MM.1S (cell line): ENCODE measurements at regions not wholly inside any gene's neighbourhood (a gene's known extent, or its start where the extent isn't known, plus 50 kb on each side); places are given as distances from the start of the nearest gene placed in this dataset.

Experiments used
- DNase-seq: peaks from one replicate; pipeline ENCODE4 v3.0.0-alpha.2; 2015
- H2AFZ ChIP-seq: fragments of 300-600 bp; sonication (generic); 2 replicates; pipeline ENCODE4 v1.6.0; 2016; ENCODE audit warnings: antibody characterized with exemption, low read length
- H3F3A ChIP-seq: fragments of 300-600 bp; sonication (generic); 2 replicates; pipeline ENCODE4 v1.6.1; 2016; ENCODE audit warnings: mild to moderate bottlenecking, antibody characterized with exemption, low read length, moderate library complexity, mixed read lengths; ENCODE audit not compliant: insufficient read depth
- H3K27ac ChIP-seq: fragments of 300-600 bp; sonication (generic); 2 replicates; pipeline ENCODE4 v1.5.1; 2016; ENCODE audit warnings: mild to moderate bottlenecking, low read length
- H3K27me3 ChIP-seq: fragments of 300-600 bp; sonication (generic); replicated peaks from 2 replicates; pipeline ENCODE4 v1.6.0; 2016; ENCODE audit warnings: low read length; ENCODE audit not compliant: insufficient read depth
- H3K36me3 ChIP-seq: fragments of 300-600 bp; sonication (generic); replicated peaks from 2 replicates; pipeline ENCODE4 v1.6.1; 2016; ENCODE audit warnings: mild to moderate bottlenecking, low read length, mixed read lengths; ENCODE audit not compliant: insufficient read depth
- H3K4me1 ChIP-seq: fragments of 300-600 bp; sonication (generic); 2 replicates; pipeline ENCODE4 v1.6.1; 2016; ENCODE audit warnings: low read length, mixed read lengths
- H3K4me2 ChIP-seq: fragments of 300-600 bp; sonication (generic); 2 replicates; pipeline ENCODE4 v1.6.0; 2016; ENCODE audit warnings: low read depth, low read length
- H3K4me3 ChIP-seq: fragments of 300-600 bp; sonication (generic); 2 replicates; pipeline ENCODE4 v1.5.1; 2016; ENCODE audit warnings: low read length, mixed read lengths
- H3K79me2 ChIP-seq: fragments of 300-600 bp; sonication (generic); 2 replicates; pipeline ENCODE4 v1.6.1; 2016; ENCODE audit warnings: mixed run types, low read length, mixed read lengths
- H3K9ac ChIP-seq: fragments of 300-600 bp; sonication (generic); 2 replicates; pipeline ENCODE4 v1.6.1; 2016; ENCODE audit warnings: low read length, mixed read lengths
- H3K9me2 ChIP-seq: fragments of 300-600 bp; sonication (generic); replicated peaks from 2 replicates; pipeline ENCODE4 v1.6.1; 2016; ENCODE audit warnings: mild to moderate bottlenecking, low read length, mixed read lengths; ENCODE audit not compliant: insufficient read depth
- H3K9me3 ChIP-seq: fragments of 300-600 bp; sonication (generic); replicated peaks from 2 replicates; pipeline ENCODE4 v1.6.1; 2016; ENCODE audit warnings: mild to moderate bottlenecking, low read length, mixed read lengths; ENCODE audit not compliant: insufficient read depth
- H4K20me1 ChIP-seq: fragments of 300-600 bp; sonication (generic); 2 replicates; pipeline ENCODE4 v1.6.1; 2016; ENCODE audit warnings: mild to moderate bottlenecking, low read length, moderate library complexity, mixed read lengths; ENCODE audit not compliant: insufficient read depth
- CTCF ChIP-seq: fragments of 300-600 bp; sonication (generic); IDR thresholded peaks from 2 replicates; pipeline ENCODE4 v1.5.1; 2016; ENCODE audit warnings: antibody characterized with exemption, low read length, mixed read lengths
- EZH2 ChIP-seq: fragments of 300-600 bp; sonication (generic); optimal IDR thresholded peaks from 2 replicates; pipeline ENCODE3; 2017; ENCODE audit warnings: low read depth, mild to moderate bottlenecking, antibody characterized with exemption, low read length, mixed read lengths
- EZH2phosphoT487 ChIP-seq: fragments of 300-600 bp; sonication (generic); IDR thresholded peaks from 2 replicates; pipeline ENCODE4 v1.6.1; 2018; ENCODE audit warnings: antibody characterized with exemption, low read length

GRCh38 chr18:26706911-26707351 is 158.6 kb downstream of the AQP4 start:
- H3K9ac ChIP-seq, result no peak overlapping the region
- no peaks in the 10 kb centered on the region for H3K9me2 ChIP-seq
- no peaks in the 10 kb centered on the region for H3K36me3 ChIP-seq
- H2AFZ ChIP-seq, result no peak overlapping the region
- H3K4me3 ChIP-seq, result no peak overlapping the region
- no peaks in the 10 kb centered on the region for H3K79me2 ChIP-seq
- DNase-seq, result no peak
- H4K20me1 ChIP-seq, result no peaks in the 10 kb centered on the region
- peaks cover 16% of the 10 kb centered on the region for H3F3A ChIP-seq
- H3K4me2 ChIP-seq, result no peak overlapping the region
- H3K4me1 ChIP-seq, result peaks cover 22% of the 10 kb centered on the region
- H3K9me3 ChIP-seq, result no peaks in the 10 kb centered on the region
- no peak for TF ChIP-seq EZH2
- no peak for TF ChIP-seq EZH2phosphoT487
- TF ChIP-seq CTCF, result no peak
- H3K27me3 ChIP-seq, result 0 out of 2 replicates have a peak, but pooled peaks cover 7% of the 10 kb centered on the region
- no peak overlapping the region for H3K27ac ChIP-seq

- Histone ChIP-seq H3K4me1 (peaks cover 13% of the 10 kb centered on the region), H2AFZ (no peak overlapping the region), H4K20me1 (no peaks in the 10 kb centered on the region), H3K9me2 (no peaks in the 10 kb centered on the region), H3K36me3 (no peaks in the 10 kb centered on the region), H3K27me3 (0 out of 2 replicates have a peak, but pooled peaks cover 7% of the 10 kb centered on the region), H3K27ac (no peak overlapping the region), H3K9me3 (no peaks in the 10 kb centered on the region), H3K4me3 (no peak overlapping the region), H3K4me2 (no peak overlapping the region), H3K79me2 (no peaks in the 10 kb centered on the region), H3F3A (peaks cover 9% of the 10 kb centered on the region), H3K9ac (no peak overlapping the region)
- DNase-seq, result no peak
- no peak for TF ChIP-seq EZH2phosphoT487
- TF ChIP-seq EZH2, result no peak
- no peak for TF ChIP-seq CTCF
These were observed 157.4 kb upstream of the KCTD1 start for GRCh38 chr18:26705757-26706156.

GRCh38 chr18:26703170-26703930 is 155.0 kb upstream of the KCTD1 start:
- Histone ChIP-seq H3K9me2 (no peaks in the 10 kb centered on the region), H3K79me2 (no peaks in the 10 kb centered on the region), H3K9me3 (no peaks in the 10 kb centered on the region), H2AFZ (no peak overlapping the region), H3K4me3 (no peak overlapping the region), H3K4me1 (no peaks in the 10 kb centered on the region), H3F3A (no peaks in the 10 kb centered on the region), H4K20me1 (no peaks in the 10 kb centered on the region), H3K27me3 (no peaks in the 10 kb centered on the region), H3K9ac (no peak overlapping the region), H3K36me3 (no peaks in the 10 kb centered on the region), H3K4me2 (no peak overlapping the region), H3K27ac (no peak overlapping the region)
- TF ChIP-seq EZH2phosphoT487 (no peak), CTCF (no peak), EZH2 (no peak)
- DNase-seq, result no peak
